Mesothelial cell of epicardium (in vitro differentiated cells): ENCODE measurements at regions not wholly inside any gene's neighbourhood (a gene's known extent, or its start where the extent isn't known, plus 50 kb on each side); places are given as distances from the start of the nearest gene placed in this dataset.
"Not testable (repeated sequence)": the region's sequence is repeated elsewhere in the genome, so short reads cannot be mapped to it uniquely, and the experiment has no call there.

Experiments
- DNase-seq, 2 experiments: peaks; one replicate each; pipeline ENCODE4 v3.0.0; 2021; ENCODE audit warnings: low spot score in 2 of 2; ENCODE audit not compliant: unreplicated experiment in 2 of 2
- H3K27ac Mint-ChIP-seq: 2 replicates; pipeline ENCODE4 v1.8.0; 2021; ENCODE audit warnings: mixed read lengths
- H3K27me3 Mint-ChIP-seq: 2 replicates; pipeline ENCODE4 v1.8.0; 2021; ENCODE audit warnings: low read depth, mixed read lengths
- H3K36me3 Mint-ChIP-seq: 2 replicates; pipeline ENCODE4 v1.8.0; 2021; ENCODE audit warnings: mixed read lengths
- H3K4me1 Mint-ChIP-seq: 2 replicates; pipeline ENCODE4 v1.8.0; 2021; ENCODE audit warnings: mixed read lengths
- H3K4me3 Mint-ChIP-seq: 2 replicates; pipeline ENCODE4 v1.8.0; 2021; ENCODE audit warnings: mild to moderate bottlenecking, moderate library complexity, mixed read lengths
- H3K9me3 Mint-ChIP-seq: 2 replicates; pipeline ENCODE4 v1.8.0; 2021; ENCODE audit warnings: mixed read lengths
- TF ChIP-seq, protein P1 (sequence below): fragments of 200-600 bp; sonication (generic); IDR thresholded peaks from one replicate; pipeline ENCODE4 v1.5.0; 2021; ENCODE audit warnings: antibody characterized with exemption; ENCODE audit not compliant: unreplicated experiment

DNA sequence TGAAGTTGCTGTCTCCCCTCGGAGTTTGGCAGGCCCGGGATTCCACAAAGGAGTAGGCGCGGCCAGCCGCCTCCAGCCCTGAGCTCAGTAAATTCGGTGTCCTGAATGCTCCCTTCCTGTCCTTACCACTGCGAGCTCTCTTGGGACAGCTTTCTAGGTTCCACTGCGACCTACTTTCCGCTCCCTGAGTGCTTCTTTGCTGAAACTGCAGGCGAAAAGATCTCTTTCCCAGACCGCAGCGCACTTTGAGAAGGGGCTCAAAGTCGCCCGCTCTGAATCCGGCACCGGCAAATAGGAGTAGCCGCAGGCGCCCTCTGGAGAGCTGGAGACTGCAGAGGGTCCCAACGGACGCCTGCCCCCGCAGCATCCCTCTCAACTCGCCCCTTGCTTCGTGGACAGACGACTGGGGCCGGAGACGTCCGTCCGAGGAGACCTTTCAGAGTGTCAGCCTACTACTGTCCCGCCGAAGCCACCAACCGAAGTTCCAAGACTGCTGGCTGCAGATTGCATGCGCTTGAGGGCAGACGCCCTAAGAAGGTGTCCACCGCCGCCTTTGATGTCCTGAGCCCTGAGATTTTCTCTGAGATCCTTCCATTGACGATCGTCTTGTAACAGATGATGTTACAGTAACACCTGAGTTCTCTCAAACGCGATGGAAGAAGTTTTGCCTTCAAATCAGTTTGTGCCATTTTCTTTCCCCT is 96.0 kb downstream of the ANXA2R start:
- Mint-ChIP-seq H3K36me3 (no peaks in the 10 kb centered on the region), H3K4me1 (no peaks in the 10 kb centered on the region), H3K27ac (no peak overlapping the region), H3K4me3 (peak overlapping the region; percentile 54), H3K27me3 (peaks cover 31% of the 10 kb centered on the region), H3K9me3 (no peaks in the 10 kb centered on the region)
- DNase-seq, result no peak
- TF ChIP-seq, protein P1, sequence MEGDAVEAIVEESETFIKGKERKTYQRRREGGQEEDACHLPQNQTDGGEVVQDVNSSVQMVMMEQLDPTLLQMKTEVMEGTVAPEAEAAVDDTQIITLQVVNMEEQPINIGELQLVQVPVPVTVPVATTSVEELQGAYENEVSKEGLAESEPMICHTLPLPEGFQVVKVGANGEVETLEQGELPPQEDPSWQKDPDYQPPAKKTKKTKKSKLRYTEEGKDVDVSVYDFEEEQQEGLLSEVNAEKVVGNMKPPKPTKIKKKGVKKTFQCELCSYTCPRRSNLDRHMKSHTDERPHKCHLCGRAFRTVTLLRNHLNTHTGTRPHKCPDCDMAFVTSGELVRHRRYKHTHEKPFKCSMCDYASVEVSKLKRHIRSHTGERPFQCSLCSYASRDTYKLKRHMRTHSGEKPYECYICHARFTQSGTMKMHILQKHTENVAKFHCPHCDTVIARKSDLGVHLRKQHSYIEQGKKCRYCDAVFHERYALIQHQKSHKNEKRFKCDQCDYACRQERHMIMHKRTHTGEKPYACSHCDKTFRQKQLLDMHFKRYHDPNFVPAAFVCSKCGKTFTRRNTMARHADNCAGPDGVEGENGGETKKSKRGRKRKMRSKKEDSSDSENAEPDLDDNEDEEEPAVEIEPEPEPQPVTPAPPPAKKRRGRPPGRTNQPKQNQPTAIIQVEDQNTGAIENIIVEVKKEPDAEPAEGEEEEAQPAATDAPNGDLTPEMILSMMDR, result no peak

DNA sequence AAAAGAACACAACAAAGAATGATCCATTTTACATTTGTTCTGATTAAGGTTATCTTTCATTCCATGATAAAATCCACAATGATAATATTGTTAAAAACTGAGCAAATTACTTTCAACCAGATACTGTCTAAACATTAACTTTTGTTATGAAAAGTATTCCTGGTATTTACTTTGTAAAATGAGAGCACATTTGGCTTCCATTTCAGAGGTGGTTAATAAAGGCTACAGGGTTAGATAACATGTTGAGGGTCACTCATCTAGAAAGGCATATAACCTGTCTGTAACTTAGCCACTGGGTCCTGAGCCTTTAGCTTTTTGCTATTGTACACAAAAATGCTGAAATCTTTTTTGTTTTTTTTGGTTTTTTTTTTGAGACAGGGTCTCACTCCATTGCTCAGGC is 99.3 kb downstream of the ANXA2R start:
- TF ChIP-seq, protein P1, result no peak
- no peak for DNase-seq
- Mint-ChIP-seq H3K9me3 (peaks cover 3% of the 10 kb centered on the region), H3K27me3 (peaks cover 31% of the 10 kb centered on the region), H3K4me3 (no peak overlapping the region), H3K4me1 (no peaks in the 10 kb centered on the region), H3K36me3 (no peaks in the 10 kb centered on the region), H3K27ac (no peak overlapping the region)

DNA sequence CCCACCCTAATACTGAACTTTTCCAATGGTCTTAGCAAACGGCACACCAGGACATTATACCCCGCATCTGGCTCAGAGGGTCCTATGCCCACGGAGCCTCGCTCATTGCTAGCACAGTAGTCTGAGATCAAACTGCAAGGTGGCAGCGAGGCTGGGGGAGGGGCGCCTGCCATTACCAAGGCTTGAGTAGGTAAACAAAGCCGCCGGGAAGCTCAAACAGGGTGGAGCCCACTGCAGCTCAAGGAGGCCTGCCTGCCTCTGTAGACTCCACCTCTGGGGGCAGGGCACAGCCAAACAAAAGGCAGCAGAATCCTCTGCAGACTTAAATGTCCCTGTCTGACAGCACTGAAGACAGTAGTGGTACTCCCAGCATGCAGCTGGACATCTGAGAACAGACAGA is 108.1 kb downstream of the ANXA2R start:
- H3K36me3 Mint-ChIP-seq, H3K27me3 Mint-ChIP-seq, DNase-seq, H3K27ac Mint-ChIP-seq, H3K4me3 Mint-ChIP-seq, H3K4me1 Mint-ChIP-seq: not testable (repeated sequence)
- H3K9me3 Mint-ChIP-seq, result peaks cover 28% of the 10 kb centered on the region

DNA sequence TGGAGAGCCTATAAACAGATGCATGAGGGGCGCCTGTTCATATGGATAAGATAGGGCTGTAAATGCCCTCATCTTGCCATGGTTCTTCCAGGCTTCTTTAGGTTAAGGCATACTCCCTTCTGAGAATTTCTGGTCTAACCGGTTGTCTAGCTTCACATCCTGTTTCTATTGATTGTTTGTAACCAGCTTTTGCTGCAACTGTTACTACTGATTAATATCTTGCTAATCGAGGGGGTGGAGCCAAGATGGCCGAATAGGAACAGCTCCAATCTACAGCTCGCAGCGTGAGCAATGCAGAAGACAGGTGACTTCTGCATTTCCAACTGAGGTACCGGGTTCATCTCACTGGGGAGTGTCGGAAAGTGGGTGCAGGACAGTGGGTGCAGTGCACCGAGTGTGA is 108.7 kb downstream of the ANXA2R start:
- H3K27ac Mint-ChIP-seq, DNase-seq, H3K4me1 Mint-ChIP-seq, H3K27me3 Mint-ChIP-seq, H3K4me3 Mint-ChIP-seq, H3K36me3 Mint-ChIP-seq: not testable (repeated sequence)
- peaks cover 28% of the 10 kb centered on the region for H3K9me3 Mint-ChIP-seq

DNA sequence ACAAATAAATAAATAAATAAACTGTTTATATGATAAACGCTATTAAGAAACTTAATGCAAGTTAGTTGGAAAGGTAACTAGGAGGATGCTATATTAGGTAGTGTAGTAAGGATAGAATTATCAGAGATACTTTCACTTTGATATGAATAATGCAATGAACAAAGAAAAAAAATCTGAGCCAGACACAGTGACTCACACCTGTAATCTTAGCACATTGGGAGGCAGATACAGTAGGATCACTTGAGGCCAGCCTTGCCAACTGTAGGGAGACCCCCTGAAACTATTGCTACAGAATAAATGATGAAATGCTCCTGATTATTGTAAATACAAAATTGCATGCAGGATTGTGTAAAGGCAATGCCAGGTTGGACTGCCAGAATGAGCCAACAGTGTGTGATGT is 109.2 kb downstream of the ANXA2R start:
- Mint-ChIP-seq H3K27ac (no peak overlapping the region), H3K9me3 (peaks cover 26% of the 10 kb centered on the region), H3K4me3 (no peak overlapping the region), H3K27me3 (peaks cover 8% of the 10 kb centered on the region), H3K36me3 (peaks cover 2% of the 10 kb centered on the region), H3K4me1 (no peaks in the 10 kb centered on the region)
- DNase-seq, result no peak
- TF ChIP-seq, protein P1, result no peak

DNA sequence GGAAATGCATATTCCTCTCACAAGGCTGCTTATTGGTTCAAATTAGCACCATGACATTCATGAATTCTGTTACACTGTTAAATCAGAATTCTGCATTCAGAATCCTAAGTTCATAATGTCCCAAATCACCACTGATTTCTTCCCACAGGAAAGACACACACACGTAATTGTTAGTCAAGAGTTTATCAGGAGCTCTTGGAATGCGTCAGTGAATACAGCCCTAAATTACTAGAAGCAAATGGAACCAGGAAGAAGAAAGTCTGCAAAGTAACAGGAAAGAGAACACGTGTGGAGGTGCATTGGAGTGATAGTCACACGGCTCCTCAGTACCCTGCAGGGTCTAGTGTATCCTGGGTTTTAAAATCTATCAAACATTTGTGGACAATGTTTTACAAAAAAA is 110.2 kb downstream of the ANXA2R start:
- no peaks in the 10 kb centered on the region for H3K4me1 Mint-ChIP-seq
- H3K4me3 Mint-ChIP-seq, result no peak overlapping the region
- TF ChIP-seq, protein P1, result no peak
- H3K9me3 Mint-ChIP-seq, result peaks cover 30% of the 10 kb centered on the region
- no peak overlapping the region for H3K27ac Mint-ChIP-seq
- peaks cover 2% of the 10 kb centered on the region for H3K36me3 Mint-ChIP-seq
- H3K27me3 Mint-ChIP-seq, result peaks cover 7% of the 10 kb centered on the region
- DNase-seq, result no peak

DNA sequence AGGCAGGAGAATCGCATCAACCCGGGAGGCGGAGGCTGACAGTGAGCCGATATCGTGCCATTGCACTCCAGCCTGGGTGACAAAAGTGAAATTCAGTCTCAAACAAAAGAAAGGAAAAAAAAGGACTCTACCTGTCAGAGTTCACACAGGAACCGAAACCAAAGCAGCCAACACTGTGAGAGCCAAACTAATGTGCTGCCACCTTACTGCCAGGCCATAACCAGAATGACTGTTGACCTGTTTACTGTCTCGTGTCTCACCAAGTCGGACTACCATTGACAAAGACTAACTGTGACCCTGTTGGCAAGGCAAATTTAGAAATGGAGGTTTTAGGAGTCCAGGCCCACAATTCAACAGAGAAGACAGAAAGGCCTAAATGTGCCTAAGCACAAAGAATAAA is 112.4 kb downstream of the ANXA2R start:
- peaks cover 2% of the 10 kb centered on the region for H3K36me3 Mint-ChIP-seq
- H3K27me3 Mint-ChIP-seq, result peaks cover 3% of the 10 kb centered on the region
- DNase-seq, result no peak
- no peak overlapping the region for H3K27ac Mint-ChIP-seq
- H3K4me1 Mint-ChIP-seq, result no peaks in the 10 kb centered on the region
- H3K4me3 Mint-ChIP-seq, result no peak overlapping the region
- H3K9me3 Mint-ChIP-seq, result peaks cover 17% of the 10 kb centered on the region
- TF ChIP-seq, protein P1, result no peak
